ENCODE measurements at regions not wholly inside any gene's neighbourhood (a gene's known extent, or its start where the extent isn't known, plus 50 kb on each side); places are given as distances from the start of the nearest gene placed in this dataset.

DNA sequence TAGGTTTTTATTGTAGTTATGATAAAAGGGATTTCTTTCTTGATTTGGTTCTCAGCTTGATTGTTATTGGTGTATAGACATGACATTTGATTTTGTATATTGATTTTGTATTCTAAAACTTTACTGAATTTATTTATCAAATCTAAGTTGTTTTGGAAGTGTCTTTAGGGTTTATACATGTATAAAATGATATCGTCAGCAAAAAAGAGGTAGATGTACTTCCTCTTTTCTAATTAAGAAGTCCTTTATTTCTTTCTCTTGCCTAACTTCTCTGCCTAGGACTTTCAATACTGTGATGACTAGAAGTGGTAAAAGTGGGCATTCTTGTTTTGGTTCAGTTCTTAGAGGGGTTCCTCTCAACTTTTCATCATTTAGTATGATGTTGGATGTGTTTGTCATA is 487.3 kb upstream of the KIF2B start:
- no peak for TF ChIP-seq TAF1 (IDR thresholded peaks at IDR 0.05; ENCODE audit: low read depth)
- TF ChIP-seq ZBTB7A (IDR thresholded peaks at IDR 0.05; ENCODE audit: low read depth) = no peak
- TF ChIP-seq CREB1 (IDR thresholded peaks at IDR 0.05; ENCODE audit: low read depth) = no peak
- no peak for TF ChIP-seq CEBPB (IDR thresholded peaks at IDR 0.05)
- TF ChIP-seq, protein P1, sequence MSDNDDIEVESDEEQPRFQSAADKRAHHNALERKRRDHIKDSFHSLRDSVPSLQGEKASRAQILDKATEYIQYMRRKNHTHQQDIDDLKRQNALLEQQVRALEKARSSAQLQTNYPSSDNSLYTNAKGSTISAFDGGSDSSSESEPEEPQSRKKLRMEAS (IDR thresholded peaks at IDR 0.05) = no peak
- no peak for TF ChIP-seq RAD21 (IDR thresholded peaks at IDR 0.05; ENCODE audit: low read depth)
- no peak for TF ChIP-seq EP300 (IDR thresholded peaks at IDR 0.05; ENCODE audit: borderline replicate concordance)
- no peak for TF ChIP-seq YY1 (IDR thresholded peaks at IDR 0.05; ENCODE audit: low read depth)
- TF ChIP-seq NFIC (IDR thresholded peaks at IDR 0.05) = no peak
- TF ChIP-seq, protein P2, sequence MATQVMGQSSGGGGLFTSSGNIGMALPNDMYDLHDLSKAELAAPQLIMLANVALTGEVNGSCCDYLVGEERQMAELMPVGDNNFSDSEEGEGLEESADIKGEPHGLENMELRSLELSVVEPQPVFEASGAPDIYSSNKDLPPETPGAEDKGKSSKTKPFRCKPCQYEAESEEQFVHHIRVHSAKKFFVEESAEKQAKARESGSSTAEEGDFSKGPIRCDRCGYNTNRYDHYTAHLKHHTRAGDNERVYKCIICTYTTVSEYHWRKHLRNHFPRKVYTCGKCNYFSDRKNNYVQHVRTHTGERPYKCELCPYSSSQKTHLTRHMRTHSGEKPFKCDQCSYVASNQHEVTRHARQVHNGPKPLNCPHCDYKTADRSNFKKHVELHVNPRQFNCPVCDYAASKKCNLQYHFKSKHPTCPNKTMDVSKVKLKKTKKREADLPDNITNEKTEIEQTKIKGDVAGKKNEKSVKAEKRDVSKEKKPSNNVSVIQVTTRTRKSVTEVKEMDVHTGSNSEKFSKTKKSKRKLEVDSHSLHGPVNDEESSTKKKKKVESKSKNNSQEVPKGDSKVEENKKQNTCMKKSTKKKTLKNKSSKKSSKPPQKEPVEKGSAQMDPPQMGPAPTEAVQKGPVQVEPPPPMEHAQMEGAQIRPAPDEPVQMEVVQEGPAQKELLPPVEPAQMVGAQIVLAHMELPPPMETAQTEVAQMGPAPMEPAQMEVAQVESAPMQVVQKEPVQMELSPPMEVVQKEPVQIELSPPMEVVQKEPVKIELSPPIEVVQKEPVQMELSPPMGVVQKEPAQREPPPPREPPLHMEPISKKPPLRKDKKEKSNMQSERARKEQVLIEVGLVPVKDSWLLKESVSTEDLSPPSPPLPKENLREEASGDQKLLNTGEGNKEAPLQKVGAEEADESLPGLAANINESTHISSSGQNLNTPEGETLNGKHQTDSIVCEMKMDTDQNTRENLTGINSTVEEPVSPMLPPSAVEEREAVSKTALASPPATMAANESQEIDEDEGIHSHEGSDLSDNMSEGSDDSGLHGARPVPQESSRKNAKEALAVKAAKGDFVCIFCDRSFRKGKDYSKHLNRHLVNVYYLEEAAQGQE (IDR thresholded peaks at IDR 0.05; ENCODE audit: low read depth) = no peak
- no peak for TF ChIP-seq TCF12 (IDR thresholded peaks at IDR 0.05; ENCODE audit: low read depth)
- TF ChIP-seq FOXM1 (IDR thresholded peaks at IDR 0.05; ENCODE audit: borderline replicate concordance, low read depth) = no peak
- no peak for TF ChIP-seq EGR1 (IDR thresholded peaks at IDR 0.05)
- TF ChIP-seq, protein P3, sequence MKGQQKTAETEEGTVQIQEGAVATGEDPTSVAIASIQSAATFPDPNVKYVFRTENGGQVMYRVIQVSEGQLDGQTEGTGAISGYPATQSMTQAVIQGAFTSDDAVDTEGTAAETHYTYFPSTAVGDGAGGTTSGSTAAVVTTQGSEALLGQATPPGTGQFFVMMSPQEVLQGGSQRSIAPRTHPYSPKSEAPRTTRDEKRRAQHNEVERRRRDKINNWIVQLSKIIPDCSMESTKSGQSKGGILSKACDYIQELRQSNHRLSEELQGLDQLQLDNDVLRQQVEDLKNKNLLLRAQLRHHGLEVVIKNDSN (IDR thresholded peaks at IDR 0.05) = no peak

All from Ishikawa (cell line).